GM12878 (cell line): ENCODE measurements at regions not wholly inside any gene's neighbourhood (a gene's known extent, or its start where the extent isn't known, plus 50 kb on each side); places are given as distances from the start of the nearest gene placed in this dataset.

Source experiments
- POU2F2 ChIP-seq: IDR thresholded peaks from 3 replicates; pipeline ENCODE4 v1.6.1; 2011; ENCODE audit warnings: low read depth, mild to moderate bottlenecking, low read length, borderline replicate concordance
- REST ChIP-seq: IDR thresholded peaks from 2 replicates; pipeline ENCODE4 v1.6.1; 2012; ENCODE audit warnings: mild to moderate bottlenecking, low read depth, low read length
- SMC3 ChIP-seq: IDR thresholded peaks from 2 replicates; pipeline ENCODE4 v1.6.1; 2011; ENCODE audit warnings: low read length, improper control_type of control experiment, borderline replicate concordance
- TCF7 ChIP-seq: IDR thresholded peaks from 2 replicates; pipeline ENCODE4 v1.6.1; 2014; ENCODE audit warnings: antibody characterized with exemption, borderline replicate concordance
- ZNF592 ChIP-seq: fragments of 450-650 bp; IDR thresholded peaks from 2 replicates; pipeline ENCODE4 v1.6.1; 2017; ENCODE audit warnings: mild to moderate bottlenecking, moderate library complexity

GRCh38 chr14:101086926-101087325, 183.4 kb upstream of the RTL1 start (continued):
- TF ChIP-seq TCF7 (no peak), SMC3 (no peak), POU2F2 (no peak), ZNF592 (no peak), REST (no peak)
